ENCODE measurements at regions not wholly inside any gene's neighbourhood (a gene's known extent, or its start where the extent isn't known, plus 50 kb on each side); places are given as distances from the start of the nearest gene placed in this dataset.

- TF ChIP-seq CTCF (IDR thresholded peaks at IDR 0.05) (no peak), POLR2A (IDR thresholded peaks at IDR 0.05) (no peak)
Measured at GRCh38 chr3:34019158-34019557, 220.7 kb downstream of the PDCD6IP start.
